ENCODE measurements at regions not wholly inside any gene's neighbourhood (a gene's known extent, or its start where the extent isn't known, plus 50 kb on each side); places are given as distances from the start of the nearest gene placed in this dataset.

- DNase-seq = no peak
Observed at GRCh38 chr5:117261948-117262571, 687.4 kb upstream of the SEMA6A start.

GRCh38 chr5:117255211-117256027, 680.8 kb upstream of the SEMA6A start:
- no peak for DNase-seq

GRCh38 chr5:117252566-117252965, 677.9 kb upstream of the SEMA6A start:
- no peak for DNase-seq

GRCh38 chr5:117249086-117249815, 674.6 kb upstream of the SEMA6A start:
- no peak for DNase-seq

GRCh38 chr5:117246424-117246823, 671.8 kb upstream of the SEMA6A start:
- DNase-seq = no peak

GRCh38 chr5:117245130-117245529, 670.5 kb upstream of the SEMA6A start:
- no peak for DNase-seq

GRCh38 chr5:117242028-117242427, 667.4 kb upstream of the SEMA6A start:
- DNase-seq = no peak

GRCh38 chr5:117236941-117237340, 662.3 kb upstream of the SEMA6A start:
- no peak for DNase-seq

- no peak for DNase-seq
Observed at GRCh38 chr5:117235786-117236185, 661.2 kb upstream of the SEMA6A start.

- DNase-seq = no peak
Observed at GRCh38 chr5:117230375-117230774, 655.8 kb upstream of the SEMA6A start.

- no peak for DNase-seq
Observed at GRCh38 chr5:117220730-117221129, 646.1 kb upstream of the SEMA6A start.

GRCh38 chr5:117218789-117219188, 644.2 kb upstream of the SEMA6A start:
- no peak for DNase-seq

GRCh38 chr5:117212866-117213265, 638.2 kb upstream of the SEMA6A start:
- no peak for DNase-seq

GRCh38 chr5:117210796-117211195, 636.2 kb upstream of the SEMA6A start:
- DNase-seq = no peak

GRCh38 chr5:117209479-117209878, 634.9 kb upstream of the SEMA6A start:
- DNase-seq = no peak

- no peak for DNase-seq
Observed at GRCh38 chr5:117207088-117207668, 632.6 kb upstream of the SEMA6A start.

- no peak for DNase-seq
Observed at GRCh38 chr5:117205894-117206293, 631.3 kb upstream of the SEMA6A start.

- no peak for DNase-seq
Observed at GRCh38 chr5:117204926-117205869, 630.6 kb upstream of the SEMA6A start.

- no peak for DNase-seq
Observed at GRCh38 chr5:117204404-117204803, 629.8 kb upstream of the SEMA6A start.

GRCh38 chr5:117203584-117203983, 629.0 kb upstream of the SEMA6A start:
- no peak for DNase-seq

GRCh38 chr5:117201001-117201400, 626.4 kb upstream of the SEMA6A start:
- DNase-seq = no peak

GRCh38 chr5:117195076-117195475, 620.5 kb upstream of the SEMA6A start:
- DNase-seq = no peak

All from CD4-positive, alpha-beta T cell treated with Interleukin-1 beta for 1 hour (primary cell).